ENCODE measurements at regions not wholly inside any gene's neighbourhood (a gene's known extent, or its start where the extent isn't known, plus 50 kb on each side); places are given as distances from the start of the nearest gene placed in this dataset.
A peak's percentile ranks its signal among the peaks of the same experiment; 100 is the strongest.
"Not testable (repeated sequence)": the region's sequence is repeated elsewhere in the genome, so short reads cannot be mapped to it uniquely, and the experiment has no call there.

GRCh38 chr13:24931450-24932251, 164.3 kb upstream of the PABPC3 start:
- DNase-seq: no peak

GRCh38 chr13:24933106-24934023, 162.6 kb upstream of the PABPC3 start:
- not testable (repeated sequence) for DNase-seq

- not testable (repeated sequence) for DNase-seq
Observed at GRCh38 chr13:24934024-24934385, 161.9 kb upstream of the PABPC3 start.

- DNase-seq: no peak
Observed at GRCh38 chr13:24938966-24939365, 157.0 kb upstream of the PABPC3 start.

- not testable (repeated sequence) for DNase-seq
Observed at GRCh38 chr13:24941023-24941713, 154.8 kb upstream of the PABPC3 start.

GRCh38 chr13:24943136-24943535, 152.8 kb upstream of the PABPC3 start:
- DNase-seq: no peak

GRCh38 chr13:24944073-24944472, 151.9 kb upstream of the PABPC3 start:
- DNase-seq: not testable (repeated sequence)

- DNase-seq: peak; percentile 31
Observed at GRCh38 chr13:24948977-24949376, 147.0 kb upstream of the PABPC3 start.

GRCh38 chr13:24950611-24951010, 145.3 kb upstream of the PABPC3 start:
- DNase-seq: not testable (repeated sequence)

GRCh38 chr13:24967970-24968369, 128.0 kb upstream of the PABPC3 start:
- not testable (repeated sequence) for DNase-seq

- peak; percentile 34 for DNase-seq
Observed at GRCh38 chr13:24968416-24968815, 127.5 kb upstream of the PABPC3 start.

- not testable (repeated sequence) for DNase-seq
Observed at GRCh38 chr13:24973102-24973501, 122.8 kb upstream of the PABPC3 start.

GRCh38 chr13:24981181-24981803, 114.6 kb upstream of the PABPC3 start:
- not testable (repeated sequence) for DNase-seq

GRCh38 chr13:24982333-24982999, 113.5 kb upstream of the PABPC3 start:
- no peak for DNase-seq

GRCh38 chr13:24983094-24983493, 112.8 kb upstream of the PABPC3 start:
- no peak for DNase-seq

- DNase-seq: no peak
Observed at GRCh38 chr13:24984134-24984533, 111.8 kb upstream of the PABPC3 start.

- DNase-seq: no peak
Observed at GRCh38 chr13:24985107-24985506, 110.8 kb upstream of the PABPC3 start.

GRCh38 chr13:24985896-24986295, 110.0 kb upstream of the PABPC3 start:
- no peak for DNase-seq

- no peak for DNase-seq
Observed at GRCh38 chr13:24986826-24987225, 109.1 kb upstream of the PABPC3 start.

- DNase-seq: not testable (repeated sequence)
Observed at GRCh38 chr13:24989959-24990358, 106.0 kb upstream of the PABPC3 start.

GRCh38 chr13:24992946-24993345, 103.0 kb upstream of the PABPC3 start:
- DNase-seq: not testable (repeated sequence)

GRCh38 chr13:24995225-24995804, 100.6 kb upstream of the PABPC3 start:
- peak; percentile 85 for DNase-seq
